Endothelial cell of umbilical vein (primary cell): ENCODE measurements at regions not wholly inside any gene's neighbourhood (a gene's known extent, or its start where the extent isn't known, plus 50 kb on each side); places are given as distances from the start of the nearest gene placed in this dataset.

Experiments used
- BruUV-seq: library from RNA; stranded (reverse); fragments of 400-500 nt; replicated peaks from 2 replicates; lab custom pipeline; 2021; lab: Mats Ljungman, UMichigan
- CTCF ChIA-PET: fragments of 300-600, 350-600 bp; sonication (Branson Sonifier 250); formaldehyde crosslinking; loops from one replicate; lab custom pipeline; 2021; ENCODE audit warnings: antibody characterized with exemption, inconsistent platforms; lab: Charles Lee
- POLR2A ChIA-PET: fragments of 300-600, 350-600 bp; sonication (Branson Sonifier 250); formaldehyde crosslinking; loops from one replicate; lab custom pipeline; 2021; ENCODE audit warnings: antibody characterized with exemption, inconsistent platforms; lab: Charles Lee
- DNase-seq: peaks from one replicate; pipeline ENCODE4 v3.0.0-alpha.2; 2011; ENCODE audit warnings: low read depth, low spot score
- FAIRE-seq: peaks from 2 replicates; lab custom pipeline; 2011; peaks lifted over from hg19 to GRCh38; lab: Jason Lieb, UNC
- H2AFZ ChIP-seq: 2 replicates; pipeline ENCODE4 v1.6.0; 2012; ENCODE audit warnings: low read depth, low read length, control low read depth, inconsistent platforms
- H3K27ac ChIP-seq: 2 replicates; pipeline ENCODE4 v1.5.1; 2011; ENCODE audit warnings: low read depth, mild to moderate bottlenecking, control low read depth, low read length, moderate library complexity; ENCODE audit not compliant: insufficient read depth
- H3K27me3 ChIP-seq, 2 experiments: 2 replicates each; pipeline versions ENCODE4 v1.6.0 to v1.6.1; 2011; ENCODE audit warnings: low read length in 2 of 2, mixed read lengths in 1 of 2; ENCODE audit not compliant: control insufficient read depth in 2 of 2, insufficient read depth in 2 of 2
- H3K36me3 ChIP-seq, 2 experiments: 2 replicates in 1 of 2; 3 replicates in 1 of 2; pipeline ENCODE4 v1.5.1; 2011; ENCODE audit warnings: low read length in 2 of 2, mild to moderate bottlenecking in 1 of 2, moderate library complexity in 1 of 2; ENCODE audit not compliant: control insufficient read depth in 2 of 2, insufficient read depth in 2 of 2; ENCODE audit errors: extremely low read depth in 1 of 2
- H3K4me1 ChIP-seq: 3 replicates; pipeline ENCODE4 v1.5.1; 2011; ENCODE audit warnings: mild to moderate bottlenecking, low read length; ENCODE audit not compliant: control insufficient read depth, insufficient read depth; ENCODE audit errors: extremely low read depth
- H3K4me2 ChIP-seq: 2 replicates; pipeline ENCODE4 v1.6.1; 2011; ENCODE audit warnings: low read length, control low read depth, mixed read lengths; ENCODE audit not compliant: insufficient read depth
- H3K4me3 ChIP-seq, 3 experiments: fragments of 200-600 bp in 1 of 3; sonication (generic), shearing (Covaris generic) in 1 of 3; replicated peaks in 1 of 3; 2 replicates each; pipeline ENCODE4 v1.5.1; 2011 to 2016; ENCODE audit warnings: control low read depth in 3 of 3, low read length in 3 of 3, mild to moderate bottlenecking in 2 of 3, inconsistent platforms in 1 of 3, low read depth in 1 of 3, moderate library complexity in 1 of 3; ENCODE audit not compliant: insufficient read depth in 1 of 3
- H3K79me2 ChIP-seq: 2 replicates; pipeline ENCODE4 v1.6.0; 2012; ENCODE audit warnings: low read length, inconsistent platforms; ENCODE audit not compliant: control insufficient read depth, insufficient read depth
- H3K9ac ChIP-seq: replicated peaks from 2 replicates; pipeline ENCODE3; 2011; ENCODE audit warnings: low read length, control low read depth; ENCODE audit not compliant: insufficient read depth; ENCODE audit errors: extremely low read depth
- H3K9me1 ChIP-seq: replicated peaks from 3 replicates; pipeline ENCODE4 v1.6.0; 2011; ENCODE audit warnings: mild to moderate bottlenecking, low read length; ENCODE audit not compliant: control insufficient read depth, insufficient read depth; ENCODE audit errors: extremely low read depth
- H3K9me3 ChIP-seq: replicated peaks from 2 replicates; pipeline ENCODE4 v1.5.1; 2012; ENCODE audit warnings: low read length, inconsistent platforms; ENCODE audit not compliant: control insufficient read depth, insufficient read depth
- H4K20me1 ChIP-seq: replicated peaks from 2 replicates; pipeline ENCODE3; 2011; ENCODE audit warnings: mild to moderate bottlenecking, low read length; ENCODE audit not compliant: control insufficient read depth, insufficient read depth; ENCODE audit errors: extremely low read depth
- EZH2 ChIP-seq: IDR thresholded peaks from 2 replicates; pipeline ENCODE4 v1.6.1; 2012; ENCODE audit warnings: borderline replicate concordance, low read depth, mild to moderate bottlenecking, moderate library complexity, low read length, inconsistent platforms; ENCODE audit not compliant: severe bottlenecking
- FOS ChIP-seq: IDR thresholded peaks from 2 replicates; pipeline ENCODE4 v1.6.1; 2011; ENCODE audit warnings: mild to moderate bottlenecking, low read length, moderate library complexity, borderline replicate concordance; ENCODE audit not compliant: insufficient read depth
- GATA2 ChIP-seq: IDR thresholded peaks from 2 replicates; pipeline ENCODE4 v1.7.0; 2011; ENCODE audit warnings: low read depth, mild to moderate bottlenecking, moderate library complexity, mixed read lengths, low read length; ENCODE audit not compliant: insufficient read length, insufficient read depth
- JUN ChIP-seq: IDR thresholded peaks from 2 replicates; pipeline ENCODE4 v1.6.1; 2011; ENCODE audit warnings: borderline replicate concordance, low read depth; ENCODE audit not compliant: insufficient read length, insufficient read depth
- MYC ChIP-seq: IDR thresholded peaks from one replicate; pipeline ENCODE4 v1.6.1; 2011; ENCODE audit warnings: mild to moderate bottlenecking, low read depth, low read length
- POLR2A ChIP-seq: IDR thresholded peaks from 2 replicates; pipeline ENCODE4 v1.6.1; 2012; ENCODE audit warnings: low read depth, mild to moderate bottlenecking, control low read depth, low read length
- POLR2AphosphoS5 ChIP-seq: IDR thresholded peaks from 2 replicates; pipeline ENCODE4 v1.6.1; 2012; ENCODE audit warnings: low read depth, mild to moderate bottlenecking, control low read depth, low read length, moderate library complexity; ENCODE audit not compliant: insufficient read depth
- dilution Hi-C: fragments of 300-500 bp; cut with MboI; formaldehyde crosslinking; loops from one replicate; pipeline ENCODE4 v1.15.0; 2019; ENCODE audit warnings: low sequenced_read_pairs; ENCODE audit not compliant: extremely low pct_ligation_motif_present
- intact Hi-C: fragments of 100-400 bp; cut with micrococcal nuclease; formaldehyde crosslinking; loops from one replicate; pipeline ENCODE4 v1.10.0; 2022
- TF ChIP-seq, protein P1 (sequence below), 2 donors: IDR thresholded peaks; 1 replicate in 1 of 2; 2 replicates in 1 of 2; pipeline ENCODE4 v1.5.1; 2011; ENCODE audit warnings: low read length in 2 of 2, mild to moderate bottlenecking in 2 of 2, moderate library complexity in 2 of 2, control low read depth in 1 of 2, inconsistent platforms in 1 of 2, low read depth in 1 of 2; ENCODE audit not compliant: insufficient read depth in 1 of 2; ENCODE audit errors: extremely low read depth in 1 of 2
- TF ChIP-seq, protein P2 (sequence below): IDR thresholded peaks from 2 replicates; pipeline ENCODE4 v1.6.1; 2011; ENCODE audit not compliant: insufficient read depth, insufficient read length

GRCh38 chr1:243924588-243925349 lies 74.7 kb upstream of the AKT3 start:
- H3K27me3 ChIP-seq = no peaks in the 10 kb centered on the region
- H3K9me1 ChIP-seq = no peaks in the 10 kb centered on the region
- no peaks in the 10 kb centered on the region for H3K79me2 ChIP-seq
- ChIA-PET CTCF (interaction anchor here (1.3 to 3.4 kb wide), 4 partner anchors 14 to 581 kb away, joined by 3 to 11 read pairs (median 4); no protein-coding TSS in a partner anchor), POLR2A (interaction anchor here (0.5 kb wide), 1 partner anchor 75 kb away, joined by 4 read pairs; the partner anchor contains the start of gene AKT3)
- no peaks in the 10 kb centered on the region for H4K20me1 ChIP-seq
- peak overlapping the region; percentile 72 for H2AFZ ChIP-seq
- H3K4me3 ChIP-seq = no peak overlapping the region
- no TSS peak for BruUV-seq
- no peak overlapping the region for H3K4me2 ChIP-seq
- no peak overlapping the region for H3K9ac ChIP-seq
- no peaks in the 10 kb centered on the region for H3K36me3 ChIP-seq
- FAIRE-seq = peak; percentile 18
- no peak for TF ChIP-seq POLR2AphosphoS5
- no peak for TF ChIP-seq GATA2
- DNase-seq = peak; percentile 14
- intact Hi-C loops = loop anchor here (10.0 kb wide), 1 partner anchor 530 kb away; the partner anchor contains the start of gene ADSS2
- dilution Hi-C loops = no loop called here
- H3K9me3 ChIP-seq = no peaks in the 10 kb centered on the region
- peak overlapping the region; percentile 78 for H3K27ac ChIP-seq
- H3K4me1 ChIP-seq = peaks cover 37% of the 10 kb centered on the region

DNA sequence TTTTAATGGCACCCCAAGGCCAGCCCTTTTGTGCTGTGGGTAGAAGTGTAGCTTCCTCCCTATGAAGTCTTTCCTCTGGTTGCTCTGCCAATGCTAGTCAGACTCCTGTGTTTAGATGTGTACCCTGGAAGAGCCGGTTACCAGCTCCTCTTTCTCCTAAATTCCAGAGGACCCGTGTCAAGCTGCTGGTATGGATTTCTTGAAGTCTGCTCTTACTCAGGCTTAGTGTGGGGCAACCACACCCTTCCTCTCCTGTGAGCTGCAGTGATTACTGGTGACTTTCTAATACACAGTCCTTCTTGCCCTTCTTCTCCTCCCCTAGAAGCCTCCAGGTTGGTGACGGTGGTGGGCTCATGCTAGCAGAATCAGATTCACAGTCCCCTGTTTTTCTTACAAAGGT lies 74.1 kb upstream of the AKT3 start:
- no peaks in the 10 kb centered on the region for H3K79me2 ChIP-seq
- H3K27me3 ChIP-seq = no peaks in the 10 kb centered on the region
- peak overlapping the region; percentile 72 for H2AFZ ChIP-seq
- H3K4me2 ChIP-seq = no peak overlapping the region
- H3K27ac ChIP-seq = peak overlapping the region; percentile 78
- no peaks in the 10 kb centered on the region for H3K36me3 ChIP-seq
- no peak for TF ChIP-seq POLR2AphosphoS5
- TF ChIP-seq, protein P1, sequence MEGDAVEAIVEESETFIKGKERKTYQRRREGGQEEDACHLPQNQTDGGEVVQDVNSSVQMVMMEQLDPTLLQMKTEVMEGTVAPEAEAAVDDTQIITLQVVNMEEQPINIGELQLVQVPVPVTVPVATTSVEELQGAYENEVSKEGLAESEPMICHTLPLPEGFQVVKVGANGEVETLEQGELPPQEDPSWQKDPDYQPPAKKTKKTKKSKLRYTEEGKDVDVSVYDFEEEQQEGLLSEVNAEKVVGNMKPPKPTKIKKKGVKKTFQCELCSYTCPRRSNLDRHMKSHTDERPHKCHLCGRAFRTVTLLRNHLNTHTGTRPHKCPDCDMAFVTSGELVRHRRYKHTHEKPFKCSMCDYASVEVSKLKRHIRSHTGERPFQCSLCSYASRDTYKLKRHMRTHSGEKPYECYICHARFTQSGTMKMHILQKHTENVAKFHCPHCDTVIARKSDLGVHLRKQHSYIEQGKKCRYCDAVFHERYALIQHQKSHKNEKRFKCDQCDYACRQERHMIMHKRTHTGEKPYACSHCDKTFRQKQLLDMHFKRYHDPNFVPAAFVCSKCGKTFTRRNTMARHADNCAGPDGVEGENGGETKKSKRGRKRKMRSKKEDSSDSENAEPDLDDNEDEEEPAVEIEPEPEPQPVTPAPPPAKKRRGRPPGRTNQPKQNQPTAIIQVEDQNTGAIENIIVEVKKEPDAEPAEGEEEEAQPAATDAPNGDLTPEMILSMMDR (IDR thresholded peaks at IDR 0.05; ENCODE audit: extremely low read depth in 1 of 2, insufficient read depth in 1 of 2, low read depth in 1 of 2, low read length in 2 of 2) = no peak
- no peak for TF ChIP-seq GATA2
- no peak for TF ChIP-seq POLR2A
- no peak for TF ChIP-seq MYC
- TF ChIP-seq EZH2 = no peak
- no peak for TF ChIP-seq JUN
- TF ChIP-seq, protein P2, sequence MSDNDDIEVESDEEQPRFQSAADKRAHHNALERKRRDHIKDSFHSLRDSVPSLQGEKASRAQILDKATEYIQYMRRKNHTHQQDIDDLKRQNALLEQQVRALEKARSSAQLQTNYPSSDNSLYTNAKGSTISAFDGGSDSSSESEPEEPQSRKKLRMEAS = no peak
- no peak for TF ChIP-seq FOS
- no peaks in the 10 kb centered on the region for H3K9me1 ChIP-seq
- no peaks in the 10 kb centered on the region for H3K9me3 ChIP-seq
- ChIA-PET CTCF (interaction anchor here (1.4 to 3.4 kb wide), 2 partner anchors 22 to 24 kb away, joined by 3 to 11 read pairs; no protein-coding TSS in a partner anchor), POLR2A (no interaction called here)
- no peaks in the 10 kb centered on the region for H4K20me1 ChIP-seq
- no peak overlapping the region for H3K4me3 ChIP-seq
- H3K9ac ChIP-seq = no peak overlapping the region
- no TSS peak for BruUV-seq
- H3K4me1 ChIP-seq = peaks cover 37% of the 10 kb centered on the region
- DNase-seq (no peak), FAIRE-seq (peak; percentile 38)
- intact Hi-C loops (loop anchor here (10.0 kb wide), 1 partner anchor 531 kb away; the partner anchor contains the start of gene ADSS2), dilution Hi-C loops (no loop called here)
